Gastrocnemius medialis (tissue), 4 donors: ENCODE measurements at regions not wholly inside any gene's neighbourhood (a gene's known extent, or its start where the extent isn't known, plus 50 kb on each side); places are given as distances from the start of the nearest gene placed in this dataset.
A peak's percentile ranks its signal among the peaks of the same experiment; 100 is the strongest.

Experiments used
- ATAC-seq, 2 donors: fragments of 150-250 bp; one replicate each; pipeline ENCODE4 v1.9.1; 2016
- DNase-seq, 2 donors: peaks; one replicate each; pipeline ENCODE4 v3.0.0-alpha.2; 2019
- H3K27ac ChIP-seq, 4 donors: fragments of 200-600 bp; sonication (generic); 1 replicate in 1 of 4; 2 replicates in 3 of 4; pipeline ENCODE4 v1.5.1; 2016 to 2018; ENCODE audit warnings: mild to moderate bottlenecking in 2 of 4, moderate library complexity in 1 of 4
- H3K27me3 ChIP-seq, 3 donors: fragments of 200-600 bp; sonication (generic) in 2 of 3; 1 replicate in 1 of 3; 2 replicates in 2 of 3; pipeline versions ENCODE4 v1.5.1 to v1.6.0; 2016 to 2019; ENCODE audit warnings: mild to moderate bottlenecking in 1 of 3, moderate library complexity in 1 of 3
- H3K36me3 ChIP-seq, 2 donors: fragments of 200-600 bp; sonication (generic) in 1 of 2; one replicate each; pipeline ENCODE4 v1.5.1; 2017 to 2018
- H3K4me1 ChIP-seq, 2 donors: fragments of 200-600 bp; sonication (generic) in 1 of 2; one replicate each; pipeline ENCODE4 v1.5.1; 2016 to 2017; ENCODE audit warnings: mild to moderate bottlenecking in 2 of 2
- H3K4me3 ChIP-seq, 4 donors: fragments of 200-600 bp; sonication (generic) in 3 of 4; 1 replicate in 1 of 4; 2 replicates in 3 of 4; pipeline ENCODE4 v1.5.1; 2016 to 2019; ENCODE audit warnings: mild to moderate bottlenecking in 2 of 4
- H3K9me3 ChIP-seq, 3 donors: fragments of 200-600 bp; sonication (generic) in 2 of 3; 1 replicate in 1 of 3; 2 replicates in 2 of 3; pipeline ENCODE4 v1.5.1; 2016 to 2019
- POLR2A ChIP-seq, 2 donors: fragments of 450-650 bp; IDR thresholded peaks; one replicate each; pipeline ENCODE4 v1.6.1; 2017; ENCODE audit warnings: antibody characterized with exemption in 2 of 2, mild to moderate bottlenecking in 2 of 2, moderate library complexity in 2 of 2
- in situ Hi-C, 4 donors: fragments of 200-750 bp; cut with MboI; loops; one replicate each; pipeline versions ENCODE4 v1.15.0 to v1.8.0; 2017; ENCODE audit warnings: low sequenced_read_pairs in 4 of 4
- intact Hi-C: fragments of 100-400 bp; cut with DNase I; formaldehyde crosslinking; loops from one replicate; pipeline ENCODE4 v1.15.1; 2023; ENCODE audit warnings: low total_unique reads
- TF ChIP-seq, protein P1 (sequence below), 5 experiments: fragments of 450-650 bp in 3 of 5; fragments of 200-600 bp in 2 of 5; sonication (generic) in 2 of 5; IDR thresholded peaks in 4 of 5; conservative IDR thresholded peaks in 1 of 5; 1 replicate in 4 of 5; 2 replicates in 1 of 5; pipeline ENCODE4 v1.5.1; 2016 to 2019; ENCODE audit warnings: antibody characterized with exemption in 5 of 5, mild to moderate bottlenecking in 3 of 5, moderate library complexity in 3 of 5

DNA sequence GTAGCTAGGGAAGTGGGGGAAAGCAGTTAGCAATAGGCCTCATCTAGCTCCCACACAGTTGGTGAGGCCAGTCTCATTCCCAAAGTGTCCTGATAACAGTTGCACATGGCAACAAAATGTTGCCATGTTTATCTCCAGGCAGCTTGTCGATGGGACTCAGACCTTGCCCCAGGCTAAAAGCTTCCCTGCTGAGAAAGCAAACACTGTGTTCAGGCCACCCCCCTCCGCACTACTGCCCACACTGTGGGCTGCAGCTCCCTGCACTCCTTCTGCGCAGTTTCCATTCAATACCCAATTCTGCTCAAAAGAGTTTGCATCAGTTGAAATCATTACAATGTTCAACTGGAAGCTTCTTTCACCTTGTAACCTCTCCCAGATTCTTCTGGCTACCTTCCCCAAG is 287.8 kb upstream of the GK2 start:
- no peaks in the 10 kb centered on the region for H3K36me3 ChIP-seq
- H3K27ac ChIP-seq: no peak overlapping the region
- no peaks in the 10 kb centered on the region for H3K9me3 ChIP-seq
- H3K4me1 ChIP-seq: no peaks in the 10 kb centered on the region
- H3K27me3 ChIP-seq: no peaks in the 10 kb centered on the region
- no peak overlapping the region for H3K4me3 ChIP-seq
- intact Hi-C loops (no loop called here), in situ Hi-C loops (no loop called here)
- no peak for TF ChIP-seq POLR2A (IDR thresholded peaks at IDR 0.05)
- TF ChIP-seq, protein P1, sequence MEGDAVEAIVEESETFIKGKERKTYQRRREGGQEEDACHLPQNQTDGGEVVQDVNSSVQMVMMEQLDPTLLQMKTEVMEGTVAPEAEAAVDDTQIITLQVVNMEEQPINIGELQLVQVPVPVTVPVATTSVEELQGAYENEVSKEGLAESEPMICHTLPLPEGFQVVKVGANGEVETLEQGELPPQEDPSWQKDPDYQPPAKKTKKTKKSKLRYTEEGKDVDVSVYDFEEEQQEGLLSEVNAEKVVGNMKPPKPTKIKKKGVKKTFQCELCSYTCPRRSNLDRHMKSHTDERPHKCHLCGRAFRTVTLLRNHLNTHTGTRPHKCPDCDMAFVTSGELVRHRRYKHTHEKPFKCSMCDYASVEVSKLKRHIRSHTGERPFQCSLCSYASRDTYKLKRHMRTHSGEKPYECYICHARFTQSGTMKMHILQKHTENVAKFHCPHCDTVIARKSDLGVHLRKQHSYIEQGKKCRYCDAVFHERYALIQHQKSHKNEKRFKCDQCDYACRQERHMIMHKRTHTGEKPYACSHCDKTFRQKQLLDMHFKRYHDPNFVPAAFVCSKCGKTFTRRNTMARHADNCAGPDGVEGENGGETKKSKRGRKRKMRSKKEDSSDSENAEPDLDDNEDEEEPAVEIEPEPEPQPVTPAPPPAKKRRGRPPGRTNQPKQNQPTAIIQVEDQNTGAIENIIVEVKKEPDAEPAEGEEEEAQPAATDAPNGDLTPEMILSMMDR (IDR thresholded peaks at IDR 0.05 in 4 of 5, conservative IDR thresholded peaks at IDR 0.05 in 1 of 5): no peak
- no peak for DNase-seq
- ATAC-seq: no peak

DNA sequence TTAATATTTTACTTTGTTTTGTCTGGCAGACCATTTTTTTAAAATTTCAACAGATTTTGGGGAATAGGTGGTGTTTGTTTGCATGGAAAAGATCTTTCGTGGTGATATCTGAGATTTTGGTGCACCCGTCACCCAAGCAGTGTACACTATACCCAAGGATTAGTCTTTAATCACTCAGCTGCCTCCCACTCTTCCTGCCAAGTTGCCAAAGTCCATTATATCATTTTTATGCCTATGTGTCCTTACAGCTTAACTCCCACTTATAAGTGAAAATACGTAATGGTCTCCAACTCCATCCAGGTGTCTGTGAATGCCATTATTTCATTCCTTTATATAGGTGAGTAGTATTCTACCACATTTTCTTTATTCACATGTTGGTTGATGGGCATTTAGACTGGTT is 281.7 kb upstream of the GK2 start:
- TF ChIP-seq, protein P1 (IDR thresholded peaks at IDR 0.05 in 4 of 5, conservative IDR thresholded peaks at IDR 0.05 in 1 of 5): no peak
- no peak for TF ChIP-seq POLR2A (IDR thresholded peaks at IDR 0.05)
- Histone ChIP-seq H3K27me3 (no peaks in the 10 kb centered on the region), H3K27ac (no peak overlapping the region), H3K4me1 (no peaks in the 10 kb centered on the region), H3K9me3 (no peaks in the 10 kb centered on the region), H3K36me3 (no peaks in the 10 kb centered on the region), H3K4me3 (no peak overlapping the region)
- intact Hi-C loops (no loop called here), in situ Hi-C loops (no loop called here)
- no peak for DNase-seq
- no peak for ATAC-seq

DNA sequence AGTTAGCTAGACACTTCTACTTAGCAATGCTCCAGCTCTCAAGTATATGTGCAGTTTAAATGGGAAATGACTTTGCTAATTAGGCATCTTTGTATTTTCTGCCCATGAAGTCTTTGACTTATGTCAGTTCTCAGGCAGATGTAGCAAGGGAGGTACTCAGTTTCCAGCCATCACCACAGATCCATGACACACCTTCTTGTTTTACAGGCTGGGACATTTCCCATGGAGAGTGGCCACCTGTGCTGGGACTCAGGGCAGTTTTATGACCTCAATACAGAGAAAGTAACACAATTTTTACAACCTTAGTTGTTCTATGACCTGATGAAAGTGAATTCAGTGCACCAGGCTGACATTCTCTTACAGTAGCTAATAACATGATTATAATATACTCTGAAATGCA is 280.7 kb upstream of the GK2 start:
- ATAC-seq (no peak), DNase-seq (no peak)
- no peaks in the 10 kb centered on the region for H3K36me3 ChIP-seq
- in situ Hi-C loops (no loop called here), intact Hi-C loops (no loop called here)
- no peak overlapping the region for H3K4me3 ChIP-seq
- TF ChIP-seq, protein P1 (IDR thresholded peaks at IDR 0.05 in 4 of 5, conservative IDR thresholded peaks at IDR 0.05 in 1 of 5): no peak
- TF ChIP-seq POLR2A (IDR thresholded peaks at IDR 0.05): no peak
- no peaks in the 10 kb centered on the region for H3K27me3 ChIP-seq
- no peaks in the 10 kb centered on the region for H3K9me3 ChIP-seq
- H3K4me1 ChIP-seq: no peaks in the 10 kb centered on the region
- no peak overlapping the region for H3K27ac ChIP-seq

DNA sequence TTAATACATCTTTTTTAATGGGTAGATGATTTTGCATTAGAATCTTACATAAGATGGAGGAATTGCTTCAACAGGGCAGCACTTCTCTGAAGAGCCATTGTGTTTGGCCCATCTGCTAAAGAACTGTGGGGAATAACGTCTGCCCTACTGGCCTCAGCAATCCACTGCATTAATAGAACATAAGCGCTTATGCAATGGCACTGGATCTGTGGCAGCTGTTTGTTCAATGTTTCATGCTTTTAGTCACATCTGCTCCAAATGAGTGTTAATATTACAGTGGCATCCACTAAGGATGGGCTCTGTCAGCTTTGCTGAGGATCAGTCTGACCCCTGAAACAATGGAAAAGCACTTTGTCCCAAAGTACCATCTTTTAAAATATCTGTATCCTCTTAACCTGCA is 279.0 kb upstream of the GK2 start:
- intact Hi-C loops: no loop called here
- no peaks in the 10 kb centered on the region for H3K9me3 ChIP-seq
- H3K4me1 ChIP-seq: peaks cover 5 to 6% of the 10 kb centered on the region in 2 donors

DNA sequence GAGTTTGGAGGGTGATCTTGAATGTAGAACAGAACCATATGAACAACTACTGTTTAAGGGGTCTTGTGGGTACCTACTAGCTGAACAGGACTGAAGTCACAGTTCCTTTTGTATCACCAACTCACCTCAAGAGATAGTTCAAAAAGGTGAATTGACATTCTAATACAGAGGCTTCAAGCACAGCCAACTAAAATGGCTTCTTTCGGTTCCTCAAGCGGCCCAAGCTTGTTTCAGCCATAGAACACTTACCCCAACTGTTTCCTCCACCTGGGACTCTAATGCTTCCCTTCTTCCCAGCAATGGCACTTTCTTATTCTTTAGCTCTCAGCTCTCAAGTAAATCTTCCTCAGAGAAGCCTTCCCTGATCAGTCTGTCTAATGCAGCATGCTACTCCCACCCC is 277.5 kb upstream of the GK2 start:
- no peaks in the 10 kb centered on the region for H3K27me3 ChIP-seq
- peaks cover 5 to 6% of the 10 kb centered on the region in 2 donors for H3K4me1 ChIP-seq
- no peak overlapping the region for H3K4me3 ChIP-seq
- ATAC-seq (no peak), DNase-seq (no peak)
- no peaks in the 10 kb centered on the region for H3K36me3 ChIP-seq
- TF ChIP-seq, protein P1 (IDR thresholded peaks at IDR 0.05 in 4 of 5, conservative IDR thresholded peaks at IDR 0.05 in 1 of 5): no peak
- TF ChIP-seq POLR2A (IDR thresholded peaks at IDR 0.05): no peak
- in situ Hi-C loops: no loop called here
- intact Hi-C loops: no loop called here
- H3K27ac ChIP-seq: no peak overlapping the region
- no peaks in the 10 kb centered on the region for H3K9me3 ChIP-seq

More for the DNA sequence above, 279.0 kb upstream of the GK2 start:
- no peaks in the 10 kb centered on the region for H3K27me3 ChIP-seq
- no peak overlapping the region for H3K27ac ChIP-seq
- DNase-seq: no peak
- in situ Hi-C loops: no loop called here
- peak in 1 of 2 donors; percentile 65 for ATAC-seq
- no peaks in the 10 kb centered on the region for H3K36me3 ChIP-seq
- H3K4me3 ChIP-seq: no peak overlapping the region
- no peak for TF ChIP-seq POLR2A (IDR thresholded peaks at IDR 0.05)
- TF ChIP-seq, protein P1 (IDR thresholded peaks at IDR 0.05 in 4 of 5, conservative IDR thresholded peaks at IDR 0.05 in 1 of 5): no peak
